ENCODE measurements at regions not wholly inside any gene's neighbourhood (a gene's known extent, or its start where the extent isn't known, plus 50 kb on each side); places are given as distances from the start of the nearest gene placed in this dataset.

- POLR2A ChIA-PET, result no interaction called here
- H3K36me3 Mint-ChIP-seq (ENCODE audit: insufficient read depth, unreplicated experiment), result no peaks in the 10 kb centered on the region
- H3K4me3 Mint-ChIP-seq (ENCODE audit: unreplicated experiment), result no peak overlapping the region
- TF ChIP-seq CTCF (IDR thresholded peaks at IDR 0.05; ENCODE audit: insufficient read depth in 1 of 2, low read depth in 1 of 2, low read length in 1 of 2, severe bottlenecking in 1 of 2, unreplicated experiment in 1 of 2), result no peak
- no TSS peak for BruUV-seq (replicated peaks)
- no peaks in the 10 kb centered on the region for H3K36me3 ChIP-seq (ENCODE audit: control insufficient read depth, insufficient read depth, low read length)
- peaks cover 5% of the 10 kb centered on the region for H3K4me1 Mint-ChIP-seq (ENCODE audit: low read depth, unreplicated experiment)
- CTCF ChIA-PET, result no interaction called here
- H3K27me3 Mint-ChIP-seq (ENCODE audit: insufficient read depth, unreplicated experiment), result peaks cover 6% of the 10 kb centered on the region
- no peaks in the 10 kb centered on the region for H3K4me1 ChIP-seq
- intact Hi-C loops (cut with micrococcal nuclease; ENCODE audit: unreplicated experiment), result no loop called here
- no peaks in the 10 kb centered on the region for H3K27me3 ChIP-seq (replicated peaks; ENCODE audit: control insufficient read depth, insufficient read depth, low read length)
- no peaks in the 10 kb centered on the region for H3K9me3 ChIP-seq
- no peak overlapping the region for H3K27ac Mint-ChIP-seq (ENCODE audit: unreplicated experiment)
- peaks cover 8% of the 10 kb centered on the region for H3K9me3 Mint-ChIP-seq (ENCODE audit: unreplicated experiment)
- H3K4me3 ChIP-seq (ENCODE audit: low read depth, low read length), result no peak overlapping the region
- DNase-seq, result no peak
Measured at GRCh38 chr1:244207935-244208244, 156.8 kb downstream of the ZBTB18 start.

- ChIA-PET POLR2A (no interaction called here), CTCF (no interaction called here)
- Mint-ChIP-seq H3K9me3 (ENCODE audit: unreplicated experiment) (peaks cover 8% of the 10 kb centered on the region), H3K27ac (ENCODE audit: unreplicated experiment) (no peak overlapping the region), H3K36me3 (ENCODE audit: insufficient read depth, unreplicated experiment) (no peaks in the 10 kb centered on the region), H3K27me3 (ENCODE audit: insufficient read depth, unreplicated experiment) (no peaks in the 10 kb centered on the region), H3K4me3 (ENCODE audit: unreplicated experiment) (no peak overlapping the region), H3K4me1 (ENCODE audit: low read depth, unreplicated experiment) (peaks cover 5% of the 10 kb centered on the region)
- Histone ChIP-seq H3K9me3 (no peaks in the 10 kb centered on the region), H3K36me3 (ENCODE audit: control insufficient read depth, insufficient read depth, low read length) (no peaks in the 10 kb centered on the region), H3K27me3 (replicated peaks; ENCODE audit: control insufficient read depth, insufficient read depth, low read length) (no peaks in the 10 kb centered on the region), H3K4me1 (no peaks in the 10 kb centered on the region), H3K4me3 (ENCODE audit: low read depth, low read length) (no peak overlapping the region)
- intact Hi-C loops (cut with micrococcal nuclease; ENCODE audit: unreplicated experiment), result no loop called here
- no peak for TF ChIP-seq CTCF (IDR thresholded peaks at IDR 0.05; ENCODE audit: insufficient read depth in 1 of 2, low read depth in 1 of 2, low read length in 1 of 2, severe bottlenecking in 1 of 2, unreplicated experiment in 1 of 2)
- BruUV-seq (replicated peaks), result no TSS peak
- no peak for DNase-seq
Measured at GRCh38 chr1:244209955-244210354, 158.9 kb downstream of the ZBTB18 start.

- Mint-ChIP-seq H3K4me1 (ENCODE audit: low read depth, unreplicated experiment) (peaks cover 5% of the 10 kb centered on the region), H3K27me3 (ENCODE audit: insufficient read depth, unreplicated experiment) (no peaks in the 10 kb centered on the region), H3K36me3 (ENCODE audit: insufficient read depth, unreplicated experiment) (no peaks in the 10 kb centered on the region), H3K27ac (ENCODE audit: unreplicated experiment) (no peak overlapping the region), H3K9me3 (ENCODE audit: unreplicated experiment) (peaks cover 8% of the 10 kb centered on the region), H3K4me3 (ENCODE audit: unreplicated experiment) (no peak overlapping the region)
- no peaks in the 10 kb centered on the region for H3K36me3 ChIP-seq (ENCODE audit: control insufficient read depth, insufficient read depth, low read length)
- no TSS peak for BruUV-seq (replicated peaks)
- ChIA-PET POLR2A (no interaction called here), CTCF (no interaction called here)
- no peaks in the 10 kb centered on the region for H3K27me3 ChIP-seq (replicated peaks; ENCODE audit: control insufficient read depth, insufficient read depth, low read length)
- peak in 1 of 2 experiments; percentile 41 for TF ChIP-seq CTCF (IDR thresholded peaks at IDR 0.05; ENCODE audit: insufficient read depth in 1 of 2, low read depth in 1 of 2, low read length in 1 of 2, severe bottlenecking in 1 of 2, unreplicated experiment in 1 of 2)
- H3K9me3 ChIP-seq, result no peaks in the 10 kb centered on the region
- peak in 1 of 2 experiments; percentile 29 for DNase-seq
- intact Hi-C loops (cut with micrococcal nuclease; ENCODE audit: unreplicated experiment), result no loop called here
- no peak overlapping the region for H3K4me3 ChIP-seq (ENCODE audit: low read depth, low read length)
- no peaks in the 10 kb centered on the region for H3K4me1 ChIP-seq
Measured at GRCh38 chr1:244210884-244211558, 159.9 kb downstream of the ZBTB18 start.

Data from Caco-2 (cell line).